ENCODE measurements at regions not wholly inside any gene's neighbourhood (a gene's known extent, or its start where the extent isn't known, plus 50 kb on each side); places are given as distances from the start of the nearest gene placed in this dataset.
"Not testable (repeated sequence)": the region's sequence is repeated elsewhere in the genome, so short reads cannot be mapped to it uniquely, and the experiment has no call there.

DNA sequence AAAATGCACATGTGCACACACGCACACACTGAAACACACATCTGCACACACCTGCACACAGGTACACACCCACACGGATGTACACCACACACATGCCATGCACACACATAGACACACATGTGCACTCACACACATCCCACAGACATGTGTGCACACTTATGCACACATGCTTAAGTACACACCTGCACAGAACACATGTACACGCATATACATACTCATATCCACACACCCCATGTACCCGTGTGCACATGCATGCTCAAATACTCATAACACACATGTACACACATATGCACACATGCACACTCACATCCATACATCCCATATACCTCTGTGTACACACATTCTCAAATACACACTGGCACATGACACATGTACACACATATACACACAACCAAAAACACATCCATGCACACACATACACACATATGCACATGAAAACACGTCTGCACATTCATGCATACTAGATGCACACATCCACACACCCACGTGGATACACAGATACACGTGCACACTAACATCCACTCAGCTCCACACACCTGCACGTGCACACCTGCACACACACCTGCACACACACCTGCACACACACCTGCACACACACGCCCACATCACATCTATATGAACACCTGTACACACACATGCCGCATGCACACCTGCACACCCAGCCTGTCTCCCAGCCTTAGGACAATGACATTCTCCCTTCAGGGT, 336.7 kb downstream of the ADGRD1 start:
- Histone ChIP-seq H3K27me3 (ENCODE audit: control insufficient read depth in 1 of 2, insufficient read depth in 2 of 2, low read length in 2 of 2) (no peaks in the 10 kb centered on the region), H3K4me1 (ENCODE audit: insufficient read depth, low read length) (no peaks in the 10 kb centered on the region), H3K27ac (ENCODE audit: low read depth in 1 of 2, low read length in 2 of 2) (no peak overlapping the region), H3K4me3 (ENCODE audit: low read length) (no peak overlapping the region), H3K36me3 (ENCODE audit: insufficient read depth, low read length) (no peaks in the 10 kb centered on the region), H3K9me3 (ENCODE audit: control insufficient read depth in 1 of 2, insufficient read depth in 1 of 2, low read length in 2 of 2) (no peaks in the 10 kb centered on the region)
- intact Hi-C loops (cut with DNase I, micrococcal nuclease) = no loop called here
- DNase-seq (no peak), ATAC-seq (ENCODE audit: poor library complexity) (no peak)
- no peak overlapping the region for H3K4me3 Mint-ChIP-seq
- no peaks in the 10 kb centered on the region for H3K9me3 Mint-ChIP-seq
- ChIA-PET CTCF (no interaction called here), POLR2A (no interaction called here)
- no peak for TF ChIP-seq CTCF (IDR thresholded peaks at IDR 0.05)
- H3K36me3 Mint-ChIP-seq (ENCODE audit: low read depth) = no peaks in the 10 kb centered on the region
- H3K27me3 Mint-ChIP-seq = peaks cover 11% of the 10 kb centered on the region
- no peak overlapping the region for H3K27ac Mint-ChIP-seq
- no peaks in the 10 kb centered on the region for H3K4me1 Mint-ChIP-seq (ENCODE audit: low read depth)

DNA sequence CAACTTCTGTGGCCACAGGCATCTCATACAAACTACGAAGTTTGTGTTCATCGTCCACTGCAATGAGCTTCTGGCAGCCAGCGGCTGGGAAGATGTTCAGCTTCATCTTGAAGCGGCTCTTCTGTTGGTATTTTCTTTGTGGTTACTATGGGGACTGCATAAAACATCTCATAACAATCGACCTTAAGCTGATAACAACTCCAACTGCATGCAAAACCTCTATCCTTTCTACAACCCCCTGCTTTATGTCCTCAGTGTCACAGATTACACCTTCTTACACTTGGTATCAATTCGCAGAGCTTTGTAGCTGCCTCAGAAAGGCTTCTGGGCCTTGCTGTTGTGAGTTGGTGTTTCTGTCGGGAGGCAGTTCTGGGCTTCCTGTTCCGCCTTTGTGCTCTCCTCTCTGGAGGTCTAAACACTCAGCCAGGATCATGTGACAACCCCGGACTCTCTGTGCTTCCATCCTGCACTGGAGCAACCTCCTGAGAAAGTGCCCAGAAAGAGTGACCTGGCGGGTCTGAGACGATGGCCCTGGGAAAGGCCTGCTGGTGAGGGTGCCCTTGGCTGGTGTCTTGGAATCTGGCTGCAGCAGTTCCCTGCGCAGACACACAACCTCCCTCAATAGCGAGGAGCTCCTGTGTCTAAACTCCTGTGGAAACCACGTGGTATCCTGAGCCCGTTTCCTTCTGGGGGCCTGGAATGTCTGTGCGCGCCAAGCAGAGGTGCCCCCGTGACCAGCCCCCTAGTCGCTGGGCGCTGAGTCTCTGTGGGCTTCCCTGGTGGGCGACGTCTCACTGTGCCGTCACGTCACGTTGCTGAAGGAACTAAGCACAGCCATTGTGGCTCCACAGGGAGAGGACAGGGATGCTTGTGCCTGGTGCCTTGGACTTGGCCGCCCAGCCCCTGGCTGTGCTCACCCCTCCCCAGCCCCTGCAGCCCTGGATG, 339.6 kb downstream of the ADGRD1 start:
- H3K27me3 Mint-ChIP-seq = peaks cover 14% of the 10 kb centered on the region
- ATAC-seq (ENCODE audit: poor library complexity); H3K4me3 Mint-ChIP-seq; H3K27ac Mint-ChIP-seq; H3K27me3 ChIP-seq (ENCODE audit: control insufficient read depth in 1 of 2, insufficient read depth in 2 of 2, low read length in 2 of 2); H3K36me3 Mint-ChIP-seq (ENCODE audit: low read depth); H3K36me3 ChIP-seq (ENCODE audit: insufficient read depth, low read length); POLR2A ChIA-PET; H3K4me1 ChIP-seq (ENCODE audit: insufficient read depth, low read length); H3K4me1 Mint-ChIP-seq (ENCODE audit: low read depth); H3K27ac ChIP-seq (ENCODE audit: low read depth in 1 of 2, low read length in 2 of 2); H3K9me3 Mint-ChIP-seq; DNase-seq; H3K9me3 ChIP-seq (ENCODE audit: control insufficient read depth in 1 of 2, insufficient read depth in 1 of 2, low read length in 2 of 2); intact Hi-C loops (cut with DNase I, micrococcal nuclease); CTCF ChIA-PET; H3K4me3 ChIP-seq (ENCODE audit: low read length): not testable (repeated sequence)

- H3K36me3 Mint-ChIP-seq (ENCODE audit: low read depth); DNase-seq; H3K27ac Mint-ChIP-seq; POLR2A ChIA-PET; H3K4me3 ChIP-seq (ENCODE audit: low read length); H3K27ac ChIP-seq (ENCODE audit: low read depth in 1 of 2, low read length in 2 of 2); H3K4me3 Mint-ChIP-seq; ATAC-seq (ENCODE audit: poor library complexity); H3K36me3 ChIP-seq (ENCODE audit: insufficient read depth, low read length); H3K27me3 ChIP-seq (ENCODE audit: control insufficient read depth in 1 of 2, insufficient read depth in 2 of 2, low read length in 2 of 2); H3K9me3 Mint-ChIP-seq; CTCF ChIA-PET; H3K4me1 ChIP-seq (ENCODE audit: insufficient read depth, low read length); H3K4me1 Mint-ChIP-seq (ENCODE audit: low read depth); H3K9me3 ChIP-seq (ENCODE audit: control insufficient read depth in 1 of 2, insufficient read depth in 1 of 2, low read length in 2 of 2): not testable (repeated sequence)
- peaks cover 15% of the 10 kb centered on the region for H3K27me3 Mint-ChIP-seq
- intact Hi-C loops (cut with DNase I, micrococcal nuclease) = loop anchor here in 1 of 2 experiments (5.0 kb wide), 1 partner anchor 378 kb away; no protein-coding TSS in a partner anchor
Measured at GRCh38 chr12:131294716-131295115, 341.0 kb downstream of the ADGRD1 start.

DNA sequence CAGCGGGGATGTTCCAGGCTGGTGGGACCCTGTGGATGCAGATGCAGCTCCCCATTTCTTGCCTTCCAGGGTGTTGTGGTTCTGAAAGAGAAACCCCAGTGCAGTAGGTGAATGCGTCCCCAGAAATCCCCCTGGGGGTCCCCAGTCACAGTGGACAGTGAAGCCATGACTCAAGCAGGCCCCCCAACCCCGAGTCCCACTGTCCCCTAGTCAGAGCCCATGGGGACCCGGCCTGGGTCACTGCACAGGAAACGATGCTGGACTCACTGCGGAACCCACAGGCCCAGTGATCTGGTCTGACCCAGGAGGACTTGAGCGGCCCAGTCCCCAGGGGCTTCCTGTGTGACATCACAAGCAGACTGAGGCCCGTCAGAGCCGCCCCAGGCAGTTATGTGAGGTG, 341.4 kb downstream of the ADGRD1 start:
- POLR2A ChIA-PET; H3K4me1 Mint-ChIP-seq (ENCODE audit: low read depth); ATAC-seq (ENCODE audit: poor library complexity); H3K27ac ChIP-seq (ENCODE audit: low read depth in 1 of 2, low read length in 2 of 2); H3K4me1 ChIP-seq (ENCODE audit: insufficient read depth, low read length); H3K36me3 Mint-ChIP-seq (ENCODE audit: low read depth); CTCF ChIA-PET; H3K9me3 ChIP-seq (ENCODE audit: control insufficient read depth in 1 of 2, insufficient read depth in 1 of 2, low read length in 2 of 2); H3K27me3 ChIP-seq (ENCODE audit: control insufficient read depth in 1 of 2, insufficient read depth in 2 of 2, low read length in 2 of 2); H3K9me3 Mint-ChIP-seq; DNase-seq; H3K4me3 Mint-ChIP-seq; H3K4me3 ChIP-seq (ENCODE audit: low read length); H3K27ac Mint-ChIP-seq; H3K36me3 ChIP-seq (ENCODE audit: insufficient read depth, low read length): not testable (repeated sequence)
- intact Hi-C loops (cut with DNase I, micrococcal nuclease) = loop anchor here in 1 of 2 experiments (5.0 kb wide), 1 partner anchor 377 kb away; no protein-coding TSS in a partner anchor
- peaks cover 15% of the 10 kb centered on the region for H3K27me3 Mint-ChIP-seq

GRCh38 chr12:131295559-131295958, 341.9 kb downstream of the ADGRD1 start:
- CTCF ChIA-PET, H3K9me3 Mint-ChIP-seq: not testable (repeated sequence)
- intact Hi-C loops (cut with DNase I, micrococcal nuclease) = loop anchor here in 1 of 2 experiments (5.0 kb wide), 1 partner anchor 377 kb away; no protein-coding TSS in a partner anchor

GRCh38 chr12:131296136-131296535, 342.4 kb downstream of the ADGRD1 start:
- H3K4me1 Mint-ChIP-seq (ENCODE audit: low read depth); H3K36me3 Mint-ChIP-seq (ENCODE audit: low read depth); H3K27ac ChIP-seq (ENCODE audit: low read depth in 1 of 2, low read length in 2 of 2); H3K4me3 ChIP-seq (ENCODE audit: low read length); POLR2A ChIA-PET; H3K4me1 ChIP-seq (ENCODE audit: insufficient read depth, low read length); H3K27ac Mint-ChIP-seq; H3K9me3 ChIP-seq (ENCODE audit: control insufficient read depth in 1 of 2, insufficient read depth in 1 of 2, low read length in 2 of 2); CTCF ChIA-PET; DNase-seq; H3K9me3 Mint-ChIP-seq; H3K36me3 ChIP-seq (ENCODE audit: insufficient read depth, low read length); ATAC-seq (ENCODE audit: poor library complexity); H3K27me3 ChIP-seq (ENCODE audit: control insufficient read depth in 1 of 2, insufficient read depth in 2 of 2, low read length in 2 of 2); H3K4me3 Mint-ChIP-seq: not testable (repeated sequence)
- peaks cover 15% of the 10 kb centered on the region for H3K27me3 Mint-ChIP-seq
- intact Hi-C loops (cut with DNase I, micrococcal nuclease) = loop anchor here in 1 of 2 experiments (5.0 kb wide), 1 partner anchor 376 kb away; no protein-coding TSS in a partner anchor

More at GRCh38 chr12:131295559-131295958, 341.9 kb downstream of the ADGRD1 start:
- DNase-seq; H3K4me1 ChIP-seq (ENCODE audit: insufficient read depth, low read length); H3K36me3 Mint-ChIP-seq (ENCODE audit: low read depth); ATAC-seq (ENCODE audit: poor library complexity); H3K36me3 ChIP-seq (ENCODE audit: insufficient read depth, low read length); H3K27ac ChIP-seq (ENCODE audit: low read depth in 1 of 2, low read length in 2 of 2); H3K4me3 ChIP-seq (ENCODE audit: low read length); POLR2A ChIA-PET; H3K27me3 ChIP-seq (ENCODE audit: control insufficient read depth in 1 of 2, insufficient read depth in 2 of 2, low read length in 2 of 2); H3K9me3 ChIP-seq (ENCODE audit: control insufficient read depth in 1 of 2, insufficient read depth in 1 of 2, low read length in 2 of 2); H3K4me3 Mint-ChIP-seq; H3K4me1 Mint-ChIP-seq (ENCODE audit: low read depth); H3K27ac Mint-ChIP-seq: not testable (repeated sequence)
- peaks cover 15% of the 10 kb centered on the region for H3K27me3 Mint-ChIP-seq
